ENCODE measurements at regions not wholly inside any gene's neighbourhood (a gene's known extent, or its start where the extent isn't known, plus 50 kb on each side); places are given as distances from the start of the nearest gene placed in this dataset.
A peak's percentile ranks its signal among the peaks of the same experiment; 100 is the strongest.

DNA sequence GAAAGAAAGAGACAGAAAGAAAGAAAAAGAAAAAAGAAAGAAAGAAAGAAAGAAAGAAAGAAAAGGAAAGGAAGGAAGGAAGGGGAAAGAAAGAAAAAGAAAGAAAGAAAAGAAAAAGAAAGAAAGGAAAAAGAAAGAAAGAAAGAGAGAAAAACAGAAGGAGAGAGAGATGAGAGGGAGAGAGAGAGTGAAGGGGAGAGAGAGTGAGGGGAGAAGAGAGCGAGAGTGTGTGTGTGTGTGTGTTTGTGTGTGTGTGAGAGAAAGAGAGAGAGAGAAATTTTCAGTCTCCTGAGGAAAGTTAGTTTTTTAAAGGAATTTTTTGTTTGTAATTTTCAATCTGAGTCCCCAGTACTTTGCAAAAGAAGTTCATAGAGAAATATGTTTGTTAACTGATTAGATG, 504.1 kb upstream of the POU3F4 start:
- TF ChIP-seq EZH2 (IDR thresholded peaks at IDR 0.05; ENCODE audit: borderline replicate concordance, low read depth, low read length, poor library complexity, severe bottlenecking) = no peak
- TF ChIP-seq, protein P1, sequence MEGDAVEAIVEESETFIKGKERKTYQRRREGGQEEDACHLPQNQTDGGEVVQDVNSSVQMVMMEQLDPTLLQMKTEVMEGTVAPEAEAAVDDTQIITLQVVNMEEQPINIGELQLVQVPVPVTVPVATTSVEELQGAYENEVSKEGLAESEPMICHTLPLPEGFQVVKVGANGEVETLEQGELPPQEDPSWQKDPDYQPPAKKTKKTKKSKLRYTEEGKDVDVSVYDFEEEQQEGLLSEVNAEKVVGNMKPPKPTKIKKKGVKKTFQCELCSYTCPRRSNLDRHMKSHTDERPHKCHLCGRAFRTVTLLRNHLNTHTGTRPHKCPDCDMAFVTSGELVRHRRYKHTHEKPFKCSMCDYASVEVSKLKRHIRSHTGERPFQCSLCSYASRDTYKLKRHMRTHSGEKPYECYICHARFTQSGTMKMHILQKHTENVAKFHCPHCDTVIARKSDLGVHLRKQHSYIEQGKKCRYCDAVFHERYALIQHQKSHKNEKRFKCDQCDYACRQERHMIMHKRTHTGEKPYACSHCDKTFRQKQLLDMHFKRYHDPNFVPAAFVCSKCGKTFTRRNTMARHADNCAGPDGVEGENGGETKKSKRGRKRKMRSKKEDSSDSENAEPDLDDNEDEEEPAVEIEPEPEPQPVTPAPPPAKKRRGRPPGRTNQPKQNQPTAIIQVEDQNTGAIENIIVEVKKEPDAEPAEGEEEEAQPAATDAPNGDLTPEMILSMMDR (conservative IDR thresholded peaks at IDR 0.05; ENCODE audit: low read depth, low read length) = no peak
- Histone ChIP-seq H3K4me3 (ENCODE audit: low read depth, low read length, poor library complexity, severe bottlenecking) (no peak overlapping the region), H3K4me1 (ENCODE audit: insufficient read depth, low read length, poor library complexity, severe bottlenecking) (no peaks in the 10 kb centered on the region), H3K27me3 (replicated peaks; ENCODE audit: insufficient read depth, low read depth, low read length, poor library complexity) (no peaks in the 10 kb centered on the region), H3K36me3 (ENCODE audit: insufficient read depth, low read length, poor library complexity, severe bottlenecking) (no peaks in the 10 kb centered on the region), H3K27ac (ENCODE audit: low read depth, low read length, poor library complexity, severe bottlenecking) (no peak overlapping the region), H3K9me3 (ENCODE audit: low read depth, low read length, poor library complexity, severe bottlenecking) (peaks cover 7% of the 10 kb centered on the region)
- ChIA-PET CTCF (no interaction called here), POLR2A (ENCODE audit: low non-redundant PET) (no interaction called here)
- intact Hi-C loops (cut with micrococcal nuclease; ENCODE audit: unreplicated experiment) = no loop called here
- no TSS peak for BruUV-seq (replicated peaks)
- DNase-seq (ENCODE audit: low spot score) = no peak

DNA sequence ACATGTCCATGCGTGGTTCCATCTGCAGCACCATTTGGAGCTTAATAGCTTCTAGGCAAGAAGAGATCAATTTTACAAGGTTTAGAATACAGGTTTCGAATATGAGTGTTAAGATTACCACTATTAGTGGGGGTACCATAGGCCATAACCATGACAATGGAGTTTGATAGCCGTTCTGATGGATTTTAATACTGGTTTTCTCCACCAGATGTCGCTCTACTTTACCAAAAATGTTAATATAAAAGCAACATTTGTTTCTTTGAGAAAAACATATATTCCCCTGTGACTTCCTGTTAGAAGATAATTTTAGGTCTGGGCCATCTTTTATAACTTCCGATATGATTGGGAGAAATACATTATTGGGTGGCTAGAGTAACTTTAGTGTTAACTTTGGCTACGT, 499.7 kb upstream of the POU3F4 start:
- DNase-seq (ENCODE audit: low spot score) = no peak
- ChIA-PET CTCF (no interaction called here), POLR2A (ENCODE audit: low non-redundant PET) (no interaction called here)
- Histone ChIP-seq H3K9me3 (ENCODE audit: low read depth, low read length, poor library complexity, severe bottlenecking) (peaks cover 5% of the 10 kb centered on the region), H3K4me3 (ENCODE audit: low read depth, low read length, poor library complexity, severe bottlenecking) (no peak overlapping the region), H3K27me3 (replicated peaks; ENCODE audit: insufficient read depth, low read depth, low read length, poor library complexity) (no peaks in the 10 kb centered on the region), H3K36me3 (ENCODE audit: insufficient read depth, low read length, poor library complexity, severe bottlenecking) (no peaks in the 10 kb centered on the region), H3K27ac (ENCODE audit: low read depth, low read length, poor library complexity, severe bottlenecking) (no peak overlapping the region), H3K4me1 (ENCODE audit: insufficient read depth, low read length, poor library complexity, severe bottlenecking) (no peaks in the 10 kb centered on the region)
- intact Hi-C loops (cut with micrococcal nuclease; ENCODE audit: unreplicated experiment) = no loop called here
- TF ChIP-seq, protein P1 (conservative IDR thresholded peaks at IDR 0.05; ENCODE audit: low read depth, low read length) = peak; percentile 52
- no peak for TF ChIP-seq EZH2 (IDR thresholded peaks at IDR 0.05; ENCODE audit: borderline replicate concordance, low read depth, low read length, poor library complexity, severe bottlenecking)
- no TSS peak for BruUV-seq (replicated peaks)

DNA sequence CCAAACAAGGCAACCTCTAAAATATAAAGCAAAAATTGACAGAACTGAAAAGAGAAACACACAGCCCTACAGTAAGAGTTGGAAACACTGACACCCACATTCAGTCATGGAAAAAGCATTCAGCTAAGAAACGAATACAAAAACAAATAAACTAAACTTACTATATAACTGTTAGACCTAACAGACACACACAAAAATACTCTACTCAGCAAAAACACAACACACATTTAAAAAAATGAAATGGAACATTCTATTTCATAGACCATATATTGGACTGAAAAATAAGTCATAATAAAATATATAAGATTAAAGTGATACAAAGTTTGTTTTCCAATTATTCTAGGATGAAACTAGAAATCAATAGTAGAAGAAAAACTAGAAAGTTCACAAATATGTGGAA, 488.8 kb upstream of the POU3F4 start:
- TF ChIP-seq EZH2 (IDR thresholded peaks at IDR 0.05; ENCODE audit: borderline replicate concordance, low read depth, low read length, poor library complexity, severe bottlenecking) = no peak
- TF ChIP-seq, protein P1 (conservative IDR thresholded peaks at IDR 0.05; ENCODE audit: low read depth, low read length) = no peak
- no peak for DNase-seq (ENCODE audit: low spot score)
- no TSS peak for BruUV-seq (replicated peaks)

More for the DNA sequence above, 488.8 kb upstream of the POU3F4 start:
- H3K27me3 ChIP-seq (replicated peaks; ENCODE audit: insufficient read depth, low read depth, low read length, poor library complexity) = no peaks in the 10 kb centered on the region
- no peaks in the 10 kb centered on the region for H3K4me1 ChIP-seq (ENCODE audit: insufficient read depth, low read length, poor library complexity, severe bottlenecking)
- H3K9me3 ChIP-seq (ENCODE audit: low read depth, low read length, poor library complexity, severe bottlenecking) = peaks cover 15% of the 10 kb centered on the region
- H3K4me3 ChIP-seq (ENCODE audit: low read depth, low read length, poor library complexity, severe bottlenecking) = no peak overlapping the region
- CTCF ChIA-PET = no interaction called here
- no peaks in the 10 kb centered on the region for H3K36me3 ChIP-seq (ENCODE audit: insufficient read depth, low read length, poor library complexity, severe bottlenecking)
- POLR2A ChIA-PET (ENCODE audit: low non-redundant PET) = no interaction called here
- intact Hi-C loops (cut with micrococcal nuclease; ENCODE audit: unreplicated experiment) = no loop called here
- H3K27ac ChIP-seq (ENCODE audit: low read depth, low read length, poor library complexity, severe bottlenecking) = no peak overlapping the region

All from A673 (cell line).